ENCODE measurements at regions not wholly inside any gene's neighbourhood (a gene's known extent, or its start where the extent isn't known, plus 50 kb on each side); places are given as distances from the start of the nearest gene placed in this dataset.

GRCh38 chr11:134599299-134599771 lies 187.3 kb upstream of the B3GAT1 start:
- ATAC-seq (no peak), DNase-seq (no peak)
- TF ChIP-seq CTCF (IDR thresholded peaks at IDR 0.05) (no peak), POLR2A (IDR thresholded peaks at IDR 0.05) (no peak)
- H3K36me3 ChIP-seq (replicated peaks in 1 of 2; ENCODE audit: insufficient read depth in 1 of 2, low read depth in 2 of 2), result no peaks in the 10 kb centered on the region
- H3K9me3 ChIP-seq, result no peaks in the 10 kb centered on the region
- H3K27ac ChIP-seq, result no peak overlapping the region
- no peaks in the 10 kb centered on the region for H3K27me3 ChIP-seq
- intact Hi-C loops (cut with DNase I), result no loop called here
- WGBS, 2 donors, result 27 to 31% methylated on average over 6 of the region's 6 CpGs
- no peak overlapping the region for H3K4me3 ChIP-seq
- H3K4me1 ChIP-seq, result no peaks in the 10 kb centered on the region

- H3K4me3 ChIP-seq, result no peak overlapping the region
- no peak overlapping the region for H3K27ac ChIP-seq
- H3K9me3 ChIP-seq, result no peaks in the 10 kb centered on the region
- DNase-seq, result no peak
- ATAC-seq, result no peak
- TF ChIP-seq CTCF (IDR thresholded peaks at IDR 0.05), result no peak
- no peak for TF ChIP-seq POLR2A (IDR thresholded peaks at IDR 0.05)
- no peaks in the 10 kb centered on the region for H3K27me3 ChIP-seq
- WGBS, 2 donors, result 50 to 56% methylated on average over 5 of the region's 5 CpGs
- no peaks in the 10 kb centered on the region for H3K36me3 ChIP-seq (replicated peaks in 1 of 2; ENCODE audit: insufficient read depth in 1 of 2, low read depth in 2 of 2)
- intact Hi-C loops (cut with DNase I), result no loop called here
- H3K4me1 ChIP-seq, result no peaks in the 10 kb centered on the region
Observed at GRCh38 chr11:134598368-134598767, 186.3 kb upstream of the B3GAT1 start.

GRCh38 chr11:134597452-134597851 lies 185.4 kb upstream of the B3GAT1 start:
- Histone ChIP-seq H3K27ac (no peak overlapping the region), H3K27me3 (no peaks in the 10 kb centered on the region), H3K4me3 (no peak overlapping the region), H3K9me3 (no peaks in the 10 kb centered on the region), H3K36me3 (replicated peaks in 1 of 2; ENCODE audit: insufficient read depth in 1 of 2, low read depth in 2 of 2) (no peaks in the 10 kb centered on the region), H3K4me1 (no peaks in the 10 kb centered on the region)
- intact Hi-C loops (cut with DNase I), result no loop called here
- no peak for ATAC-seq
- no peak for DNase-seq
- no peak for TF ChIP-seq POLR2A (IDR thresholded peaks at IDR 0.05)
- no peak for TF ChIP-seq CTCF (IDR thresholded peaks at IDR 0.05)
- 76 to 93% methylated on average over 8 of the region's 8 CpGs for WGBS, 2 donors

GRCh38 chr11:134596404-134596803 lies 184.4 kb upstream of the B3GAT1 start:
- DNase-seq (no peak), ATAC-seq (no peak)
- Histone ChIP-seq H3K27me3 (no peaks in the 10 kb centered on the region), H3K9me3 (no peaks in the 10 kb centered on the region), H3K27ac (no peak overlapping the region), H3K36me3 (replicated peaks in 1 of 2; ENCODE audit: insufficient read depth in 1 of 2, low read depth in 2 of 2) (no peaks in the 10 kb centered on the region), H3K4me1 (no peaks in the 10 kb centered on the region), H3K4me3 (no peak overlapping the region)
- TF ChIP-seq CTCF (IDR thresholded peaks at IDR 0.05) (no peak), POLR2A (IDR thresholded peaks at IDR 0.05) (no peak)
- intact Hi-C loops (cut with DNase I), result no loop called here
- 91 to 93% methylated on average over 3 of the region's 3 CpGs for WGBS, 2 donors

GRCh38 chr11:134592391-134592990 lies 180.4 kb upstream of the B3GAT1 start:
- intact Hi-C loops (cut with DNase I), result no loop called here
- Histone ChIP-seq H3K36me3 (replicated peaks in 1 of 2; ENCODE audit: insufficient read depth in 1 of 2, low read depth in 2 of 2) (no peaks in the 10 kb centered on the region), H3K27ac (no peak overlapping the region), H3K4me1 (no peaks in the 10 kb centered on the region), H3K27me3 (peaks cover 0 to 4% of the 10 kb centered on the region in 2 donors), H3K4me3 (no peak overlapping the region), H3K9me3 (no peaks in the 10 kb centered on the region)
- ATAC-seq (no peak), DNase-seq (no peak)
- no peak for TF ChIP-seq POLR2A (IDR thresholded peaks at IDR 0.05)
- TF ChIP-seq CTCF (IDR thresholded peaks at IDR 0.05), result no peak

All from body of pancreas (tissue), 4 donors.